ENCODE measurements at regions not wholly inside any gene's neighbourhood (a gene's known extent, or its start where the extent isn't known, plus 50 kb on each side); places are given as distances from the start of the nearest gene placed in this dataset.

DNA sequence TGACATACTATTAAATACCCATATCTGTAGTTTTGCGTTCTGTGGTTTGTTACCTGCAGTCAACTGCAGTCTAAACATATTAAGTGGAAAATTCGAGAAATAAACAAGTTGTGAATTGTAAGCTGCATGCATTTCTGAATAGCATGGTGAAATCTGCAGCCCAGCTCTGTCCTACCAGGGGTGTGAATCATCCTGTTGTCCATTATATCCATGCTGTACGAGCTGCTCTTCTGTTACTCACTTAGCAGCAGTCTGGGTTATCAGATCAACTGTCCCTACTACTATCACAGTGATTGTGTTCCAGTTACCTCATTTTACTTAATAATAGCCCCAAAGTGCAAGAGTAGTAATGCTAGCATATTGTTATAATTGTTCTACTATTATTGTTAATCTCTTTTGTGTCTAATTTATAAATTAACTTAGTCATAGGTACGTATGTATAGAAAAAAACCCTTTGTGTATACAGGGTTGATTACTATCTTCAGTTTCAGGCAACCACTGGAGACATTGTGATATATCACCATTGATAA lies 173.7 kb upstream of the FAT4 start:
- TF ChIP-seq, protein P1, sequence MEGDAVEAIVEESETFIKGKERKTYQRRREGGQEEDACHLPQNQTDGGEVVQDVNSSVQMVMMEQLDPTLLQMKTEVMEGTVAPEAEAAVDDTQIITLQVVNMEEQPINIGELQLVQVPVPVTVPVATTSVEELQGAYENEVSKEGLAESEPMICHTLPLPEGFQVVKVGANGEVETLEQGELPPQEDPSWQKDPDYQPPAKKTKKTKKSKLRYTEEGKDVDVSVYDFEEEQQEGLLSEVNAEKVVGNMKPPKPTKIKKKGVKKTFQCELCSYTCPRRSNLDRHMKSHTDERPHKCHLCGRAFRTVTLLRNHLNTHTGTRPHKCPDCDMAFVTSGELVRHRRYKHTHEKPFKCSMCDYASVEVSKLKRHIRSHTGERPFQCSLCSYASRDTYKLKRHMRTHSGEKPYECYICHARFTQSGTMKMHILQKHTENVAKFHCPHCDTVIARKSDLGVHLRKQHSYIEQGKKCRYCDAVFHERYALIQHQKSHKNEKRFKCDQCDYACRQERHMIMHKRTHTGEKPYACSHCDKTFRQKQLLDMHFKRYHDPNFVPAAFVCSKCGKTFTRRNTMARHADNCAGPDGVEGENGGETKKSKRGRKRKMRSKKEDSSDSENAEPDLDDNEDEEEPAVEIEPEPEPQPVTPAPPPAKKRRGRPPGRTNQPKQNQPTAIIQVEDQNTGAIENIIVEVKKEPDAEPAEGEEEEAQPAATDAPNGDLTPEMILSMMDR (IDR thresholded peaks at IDR 0.05): no peak
- no peak for TF ChIP-seq POLR2A (IDR thresholded peaks at IDR 0.05)

All from esophagus squamous epithelium (tissue), 4 donors.